ENCODE measurements at regions not wholly inside any gene's neighbourhood (a gene's known extent, or its start where the extent isn't known, plus 50 kb on each side); places are given as distances from the start of the nearest gene placed in this dataset.
"Not testable (repeated sequence)": the region's sequence is repeated elsewhere in the genome, so short reads cannot be mapped to it uniquely, and the experiment has no call there.

DNA sequence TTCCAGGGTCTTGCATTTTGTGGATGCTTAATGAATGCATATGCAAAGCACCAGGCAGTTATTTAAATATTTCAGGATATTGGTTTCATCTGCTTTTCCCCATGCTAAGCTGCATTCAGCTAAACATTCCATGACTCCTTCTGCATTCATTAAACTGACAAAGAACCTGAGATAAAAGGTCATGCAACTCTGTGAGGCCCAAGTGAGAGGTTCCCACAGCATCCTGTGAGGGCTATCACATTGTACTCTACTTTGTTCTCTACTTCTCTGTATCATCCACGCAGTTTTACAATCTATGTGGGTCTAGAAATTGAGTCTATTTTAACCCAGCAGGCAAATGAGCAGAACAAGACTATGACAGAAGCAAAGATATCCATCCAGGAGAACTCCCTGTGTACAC, 86.4 kb upstream of the PRSS16 start:
- DNase-seq (ENCODE audit: low spot score): no peak

DNA sequence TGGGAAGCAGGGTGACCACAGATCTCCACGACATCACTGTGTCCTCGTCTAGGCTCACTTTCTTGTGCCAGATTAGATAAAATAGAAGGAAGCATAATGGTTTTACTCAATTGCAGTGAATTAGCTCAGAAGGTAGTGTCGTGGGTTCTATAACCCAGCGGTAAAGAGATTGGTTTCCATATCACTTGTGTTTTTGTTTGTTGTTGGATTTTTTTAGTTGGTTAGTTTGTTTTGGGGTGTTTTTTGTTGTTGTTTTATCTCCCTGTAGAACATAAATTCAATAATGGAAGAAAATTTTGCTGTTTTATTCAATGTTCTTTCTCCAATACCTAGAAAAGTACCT, 85.9 kb upstream of the PRSS16 start:
- no peak for DNase-seq (ENCODE audit: low spot score)

DNA sequence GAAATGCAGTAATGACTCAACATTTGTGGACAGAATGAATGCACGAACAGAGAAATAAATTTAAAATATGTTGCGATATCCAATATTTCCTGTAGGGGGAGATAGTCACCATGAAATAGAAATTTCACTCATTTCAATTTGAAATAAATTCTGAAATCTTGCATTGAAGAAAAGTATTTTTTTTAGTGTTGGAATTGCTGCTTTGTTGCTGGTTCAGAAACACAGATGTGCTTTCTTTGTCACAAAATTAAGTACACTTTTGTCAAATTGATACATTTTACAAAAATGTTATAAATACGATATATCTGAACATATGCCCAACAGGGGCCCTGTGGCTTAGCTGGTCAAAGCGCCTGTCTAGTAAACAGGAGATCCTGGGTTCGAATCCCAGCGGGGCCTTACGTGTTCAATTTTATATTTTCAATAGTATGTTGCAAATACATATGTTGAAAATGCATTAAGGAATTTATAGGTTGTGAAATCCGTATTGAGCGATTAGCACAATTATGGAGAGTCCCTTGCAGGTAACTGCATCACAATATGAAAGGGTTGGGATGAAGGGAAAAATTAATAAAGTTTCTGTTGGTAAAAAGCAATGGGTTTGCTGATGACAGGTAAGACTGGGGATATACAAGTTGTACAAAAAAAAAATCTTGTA, 85.4 kb upstream of the PRSS16 start:
- DNase-seq (ENCODE audit: low spot score): peak; percentile 60

DNA sequence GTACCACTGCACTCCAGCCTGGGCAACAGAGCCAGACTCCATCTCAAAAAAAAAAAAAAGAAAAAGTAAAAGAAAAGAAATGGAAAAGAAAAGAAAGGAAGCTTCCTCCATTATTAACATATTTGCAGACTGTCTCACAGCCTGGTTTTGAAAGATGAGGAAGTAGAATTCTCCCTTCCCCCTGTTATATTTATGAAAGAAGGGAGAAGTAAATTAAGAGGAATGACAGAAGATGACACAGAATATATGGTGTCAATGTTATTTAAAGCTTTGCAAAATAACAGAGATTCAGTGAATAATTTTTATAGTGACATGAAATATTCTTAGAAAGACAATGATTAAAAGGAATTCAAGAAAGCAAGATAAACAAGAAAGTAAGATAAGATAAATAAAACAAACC, 83.7 kb upstream of the PRSS16 start:
- DNase-seq (ENCODE audit: low spot score): no peak

DNA sequence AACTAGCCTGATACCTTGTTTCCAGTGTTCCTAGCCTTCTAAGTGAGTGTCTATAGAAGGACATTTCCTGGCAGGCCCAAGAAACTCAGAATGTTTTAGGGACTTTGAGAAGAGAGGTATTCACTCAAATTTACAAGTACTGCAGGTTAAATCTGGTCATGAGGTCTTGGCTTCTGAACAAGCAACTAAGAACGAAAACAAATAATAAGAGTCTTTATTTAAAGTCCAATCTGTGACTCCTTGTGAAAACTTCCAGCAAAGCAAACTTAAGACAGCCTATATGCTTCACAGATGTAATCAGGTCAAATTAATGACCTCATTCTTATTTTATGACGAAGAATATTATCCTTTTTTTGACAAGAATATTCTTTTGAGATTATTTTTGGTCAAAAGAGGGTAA, 79.4 kb upstream of the PRSS16 start:
- DNase-seq (ENCODE audit: low spot score): no peak

DNA sequence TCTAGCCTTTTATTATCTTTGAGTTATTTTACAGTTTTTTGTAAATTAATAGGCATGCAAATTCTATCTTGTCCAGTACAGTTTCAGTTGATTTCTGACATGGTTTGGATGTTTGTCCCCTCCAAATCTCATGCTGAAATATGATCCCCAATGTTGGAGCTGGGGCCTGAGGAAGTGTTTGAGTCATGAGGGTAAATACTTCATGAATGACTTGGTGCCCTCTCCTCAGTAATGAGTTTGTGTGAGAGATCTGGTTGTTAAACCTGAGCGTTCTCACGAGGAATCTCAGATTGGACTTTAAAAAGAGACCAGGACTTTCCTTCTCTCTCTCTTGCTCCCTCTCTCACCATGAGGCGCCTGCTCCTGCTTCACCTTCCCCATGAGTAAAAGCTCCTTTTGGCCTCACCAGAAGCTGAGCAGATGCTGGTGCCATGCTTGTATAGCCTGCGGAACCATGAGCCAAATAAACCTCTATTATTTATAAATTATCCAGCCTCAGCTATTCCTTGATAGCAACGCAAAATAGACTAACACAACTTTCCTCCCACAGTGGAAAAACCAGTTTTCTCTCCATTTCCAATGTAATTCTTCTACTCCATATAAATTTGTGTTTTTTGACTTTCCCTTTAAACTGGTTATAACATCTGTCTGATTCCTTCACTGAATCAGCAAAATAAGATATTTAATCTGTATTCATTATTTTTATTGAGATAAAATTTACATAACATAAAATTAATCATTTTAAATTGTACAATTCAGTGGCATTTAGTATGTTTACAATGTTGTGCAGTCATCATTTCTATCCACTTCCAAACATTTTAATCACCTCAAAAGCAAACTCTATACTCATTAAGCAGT, 78.7 kb upstream of the PRSS16 start:
- no peak for DNase-seq (ENCODE audit: low spot score)

DNA sequence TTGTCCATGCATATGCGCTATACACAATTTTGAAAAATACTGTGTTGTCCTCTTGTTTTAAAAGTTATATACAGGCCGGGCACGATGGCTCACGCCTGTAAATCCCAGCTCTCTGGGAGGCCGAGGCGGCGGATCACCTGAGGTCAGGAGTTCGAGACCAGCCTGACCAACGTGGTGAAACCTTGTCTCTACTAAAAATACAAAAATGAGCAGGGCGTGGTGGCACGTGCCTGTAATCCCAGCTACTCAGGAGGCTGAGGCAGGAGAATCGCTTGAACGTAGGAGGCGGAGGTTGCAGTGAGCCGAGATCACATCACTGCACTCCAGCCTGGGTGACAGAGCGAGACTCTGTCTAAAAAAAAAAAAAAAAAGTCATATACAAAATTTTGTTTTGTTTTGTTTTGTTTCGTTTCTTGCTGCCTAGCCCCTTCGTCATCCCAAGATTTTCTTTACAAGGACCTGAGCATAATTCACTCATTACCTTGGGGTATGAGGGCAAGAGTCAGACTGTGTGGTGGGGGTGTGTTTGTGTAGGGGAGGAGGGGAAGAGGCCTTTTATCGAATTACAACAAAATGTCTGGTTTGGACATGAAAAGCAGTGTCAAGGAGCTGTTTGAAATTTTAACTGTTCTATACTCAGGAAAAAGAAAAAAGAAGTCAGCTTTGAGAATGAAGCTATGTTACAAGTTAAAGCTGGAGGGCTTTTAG, 74.8 kb upstream of the PRSS16 start:
- not testable (repeated sequence) for DNase-seq (ENCODE audit: low spot score)

DNA sequence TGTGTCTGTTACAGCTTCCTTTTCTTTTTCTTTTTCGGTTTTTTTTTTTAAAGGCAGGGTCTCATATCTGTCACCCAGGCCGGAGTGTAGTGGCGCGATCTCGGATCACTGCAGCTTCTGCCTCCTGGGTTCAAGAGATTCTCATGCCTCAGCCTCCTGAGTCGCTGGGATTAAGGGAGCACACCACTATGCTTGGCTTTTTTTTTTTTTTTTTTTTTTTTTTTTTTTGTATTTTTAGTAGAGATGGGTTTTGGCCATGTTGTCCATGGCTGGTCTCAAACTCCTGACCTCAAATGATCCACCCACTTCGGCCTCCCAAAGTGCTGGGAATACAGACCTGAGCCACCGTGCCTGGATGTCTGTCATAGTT, 74.3 kb upstream of the PRSS16 start:
- DNase-seq (ENCODE audit: low spot score): not testable (repeated sequence)

DNA sequence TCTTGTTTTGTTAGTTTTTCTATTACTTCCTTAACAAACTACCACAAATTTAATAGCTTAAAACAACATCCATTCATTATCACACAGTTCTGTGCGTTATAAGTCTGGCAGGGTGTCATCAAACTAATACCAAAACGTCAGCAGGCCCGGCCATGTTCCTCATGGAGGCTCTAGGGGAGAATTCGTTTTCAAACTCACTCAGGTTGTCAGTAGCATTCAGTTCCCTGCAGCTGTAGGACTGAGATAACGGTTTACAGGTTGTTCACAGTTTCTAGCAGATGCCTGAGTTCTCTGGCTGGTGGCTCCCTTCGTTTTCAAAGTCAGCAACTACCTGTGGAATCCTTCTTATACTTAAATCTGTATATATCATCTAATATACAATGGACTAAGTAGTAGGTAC, 72.5 kb upstream of the PRSS16 start:
- no peak for DNase-seq (ENCODE audit: low spot score)

DNA sequence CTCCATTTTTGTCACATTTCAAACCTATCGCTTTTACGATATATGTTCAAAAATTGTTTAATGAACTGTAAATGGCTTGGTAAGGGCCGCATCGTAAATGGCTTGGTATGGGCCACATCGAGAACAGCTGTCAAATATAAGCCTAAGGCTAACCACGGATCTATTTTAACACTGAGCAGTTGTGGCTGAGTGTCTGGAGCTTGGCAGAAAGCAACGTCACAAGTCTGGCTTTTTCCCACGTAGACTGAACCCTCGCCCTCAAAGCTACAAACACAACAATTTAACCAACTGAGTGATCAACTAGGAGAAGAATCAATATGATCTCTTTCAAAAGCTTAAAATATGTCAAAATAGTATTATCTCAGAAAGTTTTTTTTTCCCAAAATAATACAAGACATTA, 71.4 kb upstream of the PRSS16 start:
- DNase-seq (ENCODE audit: low spot score): no peak

DNA sequence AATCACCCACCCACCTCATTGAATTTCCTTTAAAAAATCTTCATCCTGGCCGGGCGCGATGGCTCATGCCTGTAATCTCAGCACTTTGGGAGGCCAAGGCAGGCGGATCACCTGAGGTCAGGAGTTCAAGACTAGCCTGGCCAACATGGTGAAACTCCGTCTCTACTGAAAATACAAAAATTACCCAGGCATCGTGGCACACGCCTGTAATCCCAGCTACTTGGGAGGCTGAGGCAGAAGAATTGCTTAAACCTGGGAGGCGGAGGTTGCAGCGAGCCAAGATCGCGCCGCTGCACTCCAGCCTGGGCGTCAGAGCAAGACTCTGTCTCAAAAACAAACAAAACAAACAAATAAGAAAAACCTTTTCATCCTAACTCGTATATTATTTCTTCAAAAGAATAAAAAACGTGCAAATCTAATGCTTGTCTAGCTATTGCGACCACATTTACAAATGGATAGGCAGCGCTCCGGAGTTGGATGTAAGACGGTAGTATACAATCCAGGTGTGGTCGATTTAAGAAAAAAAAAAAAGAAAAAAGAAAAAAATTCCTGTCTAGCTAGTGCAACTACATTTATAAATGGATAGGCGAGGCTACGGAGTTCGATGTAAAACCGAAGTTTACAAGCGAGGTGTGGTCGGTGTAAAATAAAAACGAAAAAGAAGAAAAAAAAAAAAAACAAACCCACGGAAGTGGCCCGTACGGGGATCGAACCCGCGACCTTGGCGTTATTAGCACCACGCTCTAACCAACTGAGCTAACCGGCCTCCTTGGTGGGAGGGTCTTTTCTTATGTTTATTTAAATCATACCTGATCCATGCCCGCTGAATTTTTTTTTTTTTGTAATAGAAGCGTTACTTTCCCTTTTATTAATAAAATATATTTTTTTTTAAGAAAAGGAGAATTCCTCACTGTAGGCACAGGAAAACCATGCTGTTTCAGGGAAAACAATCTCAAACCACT, 70.7 kb upstream of the PRSS16 start:
- peak; percentile 37 for DNase-seq (ENCODE audit: low spot score)

DNA sequence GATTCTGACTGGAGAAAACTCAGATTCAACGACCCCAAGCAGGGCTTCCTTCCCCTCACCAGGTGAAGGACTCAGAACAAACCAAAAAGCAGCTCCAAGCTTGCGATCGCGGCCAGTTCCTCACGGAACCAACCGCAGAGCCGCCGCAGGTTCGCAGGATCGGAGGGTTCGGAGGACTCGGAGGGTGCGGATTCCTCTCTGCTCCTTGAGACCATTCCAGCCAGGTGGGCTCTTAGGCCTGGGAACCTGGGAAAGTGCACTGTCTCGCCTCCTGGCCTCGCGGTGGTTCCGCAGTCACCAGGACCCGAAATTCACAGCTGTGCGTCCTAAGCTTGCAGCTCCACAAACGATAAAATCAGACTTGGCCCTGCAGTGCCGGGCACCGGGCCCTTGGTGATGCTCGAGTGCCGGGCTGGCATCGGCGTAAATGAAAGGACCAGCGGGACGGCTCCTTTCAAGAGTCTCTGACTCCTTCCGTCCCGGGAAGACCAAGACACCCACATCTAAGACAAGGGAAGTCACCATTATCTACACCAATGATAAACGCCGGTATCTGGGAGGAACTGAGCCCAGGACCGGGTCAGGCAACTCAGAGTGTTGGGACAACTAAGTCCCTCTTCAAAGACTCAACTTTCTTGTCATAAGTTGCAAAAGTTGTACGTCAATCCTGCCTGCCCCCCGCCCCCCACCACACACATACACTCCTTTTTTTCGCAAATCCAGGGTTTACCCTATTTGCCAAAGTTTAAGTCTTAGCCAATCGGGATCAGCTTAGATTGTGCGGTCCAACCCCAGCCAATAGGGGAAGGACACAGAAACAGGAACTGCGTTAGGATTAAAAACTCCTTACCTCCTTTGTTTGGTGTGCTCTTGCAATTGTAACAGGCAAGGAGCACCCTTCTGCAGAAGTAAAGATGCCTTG, 69.8 kb upstream of the PRSS16 start:
- peak; percentile 81 for DNase-seq (ENCODE audit: low spot score)

DNA sequence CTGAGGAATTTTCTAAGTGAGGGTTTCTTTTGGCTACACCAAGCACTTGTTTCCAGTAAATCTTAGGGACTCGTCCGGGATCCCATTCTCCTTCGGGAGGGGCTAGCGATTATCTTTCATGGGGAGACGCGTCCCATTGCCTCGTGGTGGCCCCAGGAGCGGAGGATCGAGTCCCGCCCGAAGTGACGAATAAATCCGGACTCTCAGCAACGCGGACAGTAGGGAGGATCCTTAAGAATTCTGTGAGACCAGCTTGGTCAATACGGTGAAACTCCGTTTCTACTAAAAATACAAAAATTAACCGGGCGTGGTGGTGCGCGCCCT, 69.1 kb upstream of the PRSS16 start:
- no peak for DNase-seq (ENCODE audit: low spot score)

DNA sequence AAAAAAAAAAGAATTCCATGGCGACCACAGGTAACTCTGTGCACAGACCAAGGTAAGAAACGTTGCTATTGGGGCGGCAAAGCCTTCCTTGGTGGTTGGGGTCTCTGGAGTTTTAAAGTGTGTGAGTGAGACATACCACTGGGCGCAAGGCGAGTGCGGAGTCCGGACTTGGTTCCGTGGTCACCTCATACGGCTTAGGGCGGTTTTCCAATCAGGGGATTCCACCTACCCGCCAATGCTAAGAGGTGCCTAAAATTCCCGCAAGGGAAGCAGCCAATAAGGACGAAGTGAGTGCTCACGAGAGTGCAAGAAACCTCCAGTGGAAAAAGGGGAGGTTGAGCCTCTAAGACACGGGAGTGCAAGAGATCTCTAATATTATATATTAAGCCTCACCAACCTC, 68.6 kb upstream of the PRSS16 start:
- DNase-seq (ENCODE audit: low spot score): no peak

DNA sequence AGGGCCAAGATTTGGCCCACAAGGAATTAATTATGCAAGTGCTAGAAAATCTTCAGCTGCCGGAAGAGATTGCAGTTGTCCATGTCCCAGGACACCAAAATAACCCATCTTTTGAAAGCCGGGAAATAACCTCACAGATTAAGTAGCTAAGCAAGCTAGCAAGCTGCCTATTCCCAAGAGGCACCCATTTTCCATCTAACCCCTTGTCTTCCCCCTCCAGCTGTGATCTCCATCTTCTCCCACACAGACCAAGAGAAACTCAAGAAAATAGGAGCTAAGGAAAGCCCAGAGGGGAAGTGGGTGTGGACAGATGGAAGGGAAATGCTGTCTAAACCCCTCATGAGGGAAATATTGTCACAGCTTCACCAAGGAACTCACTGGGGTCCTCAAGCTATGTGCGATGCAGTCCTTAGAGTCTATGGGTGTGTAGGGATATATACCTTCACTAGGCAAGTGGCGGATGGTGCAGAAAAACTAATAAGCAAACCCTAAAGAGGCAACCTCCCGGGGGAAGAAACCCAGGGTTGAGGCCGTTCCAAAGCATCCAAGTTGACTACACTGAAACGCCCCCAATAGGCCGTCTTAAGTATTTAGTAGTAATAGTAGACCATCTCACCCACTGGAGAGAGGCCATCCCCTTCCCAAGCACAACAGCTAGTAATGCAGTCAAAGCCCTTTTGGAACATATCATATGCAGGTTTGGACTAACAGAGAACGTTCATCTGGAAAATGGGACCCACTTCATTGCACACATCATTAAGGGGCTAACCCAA, 64.3 kb upstream of the PRSS16 start:
- no peak for DNase-seq (ENCODE audit: low spot score)

DNA sequence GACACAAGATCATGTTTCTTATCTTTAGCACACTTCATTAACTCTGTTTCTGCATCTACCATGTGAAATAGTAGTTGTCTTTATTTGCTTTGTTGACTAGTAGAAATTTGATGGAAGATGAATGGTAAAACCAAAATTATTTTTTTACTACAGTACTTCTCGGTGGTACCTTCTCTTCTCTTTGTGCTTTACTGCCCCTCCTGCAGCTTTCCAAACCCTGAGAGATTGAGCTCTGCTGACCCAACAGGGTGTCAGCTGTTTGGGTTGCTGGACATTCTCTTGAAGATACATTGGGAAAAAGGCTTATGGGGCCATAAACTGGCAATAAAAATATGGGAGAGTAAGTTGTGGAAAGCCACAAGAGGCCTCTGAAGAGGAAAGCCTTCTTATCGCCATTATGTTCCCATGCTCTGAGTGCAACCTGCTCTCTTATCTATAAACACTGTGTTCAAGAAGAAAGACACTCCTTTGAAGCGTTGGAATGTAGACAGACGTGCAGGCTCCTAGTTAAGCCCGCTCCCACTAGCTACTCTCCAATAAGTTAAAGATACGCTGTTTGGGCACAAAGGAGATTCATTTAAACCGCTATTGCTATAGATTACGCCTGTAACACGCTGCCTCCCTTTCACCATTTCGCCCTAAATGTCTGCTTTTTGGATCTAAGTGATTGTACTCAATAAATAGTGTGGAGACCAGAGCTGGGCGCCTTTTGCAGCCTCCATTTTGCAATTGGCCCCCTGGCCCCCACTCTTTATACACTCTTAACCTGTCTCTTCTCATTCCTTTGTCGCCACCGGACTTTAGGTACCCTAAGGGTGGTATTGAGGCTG, 60.1 kb upstream of the PRSS16 start:
- DNase-seq (ENCODE audit: low spot score): no peak

DNA sequence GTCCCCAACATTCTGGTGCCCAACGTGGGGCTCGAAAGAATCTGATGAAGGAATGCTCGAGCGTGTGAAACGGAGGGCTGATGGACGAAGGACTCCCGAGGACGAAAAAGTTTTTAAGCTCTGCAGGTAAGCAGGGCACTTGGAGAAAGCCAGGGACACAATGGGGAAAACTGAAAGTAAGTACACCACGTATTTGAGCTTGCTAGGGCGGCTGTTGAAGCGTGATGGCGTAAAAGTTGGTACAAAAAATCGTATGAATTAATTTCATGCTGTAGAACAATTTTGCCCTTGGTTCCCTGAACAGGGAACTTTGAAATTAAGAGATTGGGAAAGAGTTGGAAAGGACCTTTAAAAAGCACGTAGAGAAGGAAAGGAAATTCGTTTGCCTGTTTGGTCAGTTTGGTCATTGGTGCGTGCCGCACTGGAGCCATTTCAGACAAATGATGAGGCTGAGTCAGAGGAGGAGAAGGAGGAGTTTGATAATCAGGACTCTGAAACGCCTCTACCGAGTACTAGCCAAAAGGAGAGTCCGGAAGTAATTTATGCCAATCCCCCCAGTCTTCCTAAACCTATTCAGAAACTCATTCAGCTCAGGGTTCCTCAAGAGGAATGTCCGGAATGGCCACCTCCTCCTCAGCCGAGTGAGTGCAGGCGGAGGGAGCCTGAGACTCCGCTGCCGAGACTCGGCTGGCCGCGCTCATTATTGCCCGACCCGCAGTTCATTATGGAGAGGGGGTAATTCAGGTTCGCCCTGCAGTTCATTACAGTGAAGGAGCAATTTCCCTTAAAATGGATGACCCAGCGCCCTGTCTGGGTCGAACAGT, 59.2 kb upstream of the PRSS16 start:
- peak; percentile 56 for DNase-seq (ENCODE audit: low spot score)

DNA sequence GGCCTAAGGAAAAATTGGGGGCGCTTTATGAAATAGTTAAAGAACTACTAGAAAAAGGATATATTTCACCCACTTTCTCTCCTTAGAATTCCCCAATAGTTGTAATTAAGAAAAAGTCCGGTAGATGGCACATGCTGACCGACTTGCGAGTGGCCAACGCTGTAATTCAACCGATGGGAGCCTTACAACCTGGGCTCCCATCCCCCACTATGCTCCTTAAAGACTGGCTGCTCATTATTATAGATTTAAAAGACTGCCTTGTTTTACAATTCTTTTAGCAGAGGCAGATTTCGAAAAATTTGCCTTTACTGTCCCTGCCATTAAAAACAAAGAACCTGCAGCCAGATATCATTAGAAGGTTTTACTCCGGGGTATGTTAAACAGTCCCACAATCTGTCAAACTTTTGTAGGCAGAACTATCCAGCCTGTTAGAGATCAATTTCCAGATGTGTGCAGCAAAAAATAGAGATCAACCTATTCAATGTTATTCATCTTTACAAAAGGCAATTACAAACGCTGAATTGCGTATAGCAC, 58.5 kb upstream of the PRSS16 start:
- peak; percentile 74 for DNase-seq (ENCODE audit: low spot score)
